ENCODE measurements at regions not wholly inside any gene's neighbourhood (a gene's known extent, or its start where the extent isn't known, plus 50 kb on each side); places are given as distances from the start of the nearest gene placed in this dataset.

GRCh38 chr3:22175947-22176346 lies 424.9 kb upstream of the ZNF385D start:
- no peak overlapping the region for H3K27ac ChIP-seq
- no peak for TF ChIP-seq ZFX (IDR thresholded peaks at IDR 0.05; ENCODE audit: borderline replicate concordance)
- peak; percentile 22 for TF ChIP-seq CTCF (IDR thresholded peaks at IDR 0.05)

GRCh38 chr3:22176911-22177310 lies 425.9 kb upstream of the ZNF385D start:
- TF ChIP-seq ZFX (IDR thresholded peaks at IDR 0.05; ENCODE audit: borderline replicate concordance) (no peak), CTCF (IDR thresholded peaks at IDR 0.05) (no peak)
- no peak overlapping the region for H3K27ac ChIP-seq

- TF ChIP-seq ZFX (IDR thresholded peaks at IDR 0.05; ENCODE audit: borderline replicate concordance) (no peak), CTCF (IDR thresholded peaks at IDR 0.05) (no peak)
- no peak overlapping the region for H3K27ac ChIP-seq
Observed at GRCh38 chr3:22189616-22190015, 438.6 kb upstream of the ZNF385D start.

GRCh38 chr3:22199095-22199494 lies 448.1 kb upstream of the ZNF385D start:
- no peak for TF ChIP-seq CTCF (IDR thresholded peaks at IDR 0.05)
- no peak for TF ChIP-seq ZFX (IDR thresholded peaks at IDR 0.05; ENCODE audit: borderline replicate concordance)
- H3K27ac ChIP-seq, result no peak overlapping the region

- no peak overlapping the region for H3K27ac ChIP-seq
- no peak for TF ChIP-seq ZFX (IDR thresholded peaks at IDR 0.05; ENCODE audit: borderline replicate concordance)
- TF ChIP-seq CTCF (IDR thresholded peaks at IDR 0.05), result no peak
Observed at GRCh38 chr3:22208844-22209243, 457.8 kb upstream of the ZNF385D start.

- no peak overlapping the region for H3K27ac ChIP-seq
- no peak for TF ChIP-seq CTCF (IDR thresholded peaks at IDR 0.05)
- no peak for TF ChIP-seq ZFX (IDR thresholded peaks at IDR 0.05; ENCODE audit: borderline replicate concordance)
Observed at GRCh38 chr3:22209578-22209977, 458.6 kb upstream of the ZNF385D start.

GRCh38 chr3:22210693-22211092 lies 459.7 kb upstream of the ZNF385D start:
- TF ChIP-seq ZFX (IDR thresholded peaks at IDR 0.05; ENCODE audit: borderline replicate concordance) (no peak), CTCF (IDR thresholded peaks at IDR 0.05) (no peak)
- H3K27ac ChIP-seq, result no peak overlapping the region

Data from 22Rv1 (cell line).